ENCODE measurements at regions not wholly inside any gene's neighbourhood (a gene's known extent, or its start where the extent isn't known, plus 50 kb on each side); places are given as distances from the start of the nearest gene placed in this dataset.
A peak's percentile ranks its signal among the peaks of the same experiment; 100 is the strongest.

DNA sequence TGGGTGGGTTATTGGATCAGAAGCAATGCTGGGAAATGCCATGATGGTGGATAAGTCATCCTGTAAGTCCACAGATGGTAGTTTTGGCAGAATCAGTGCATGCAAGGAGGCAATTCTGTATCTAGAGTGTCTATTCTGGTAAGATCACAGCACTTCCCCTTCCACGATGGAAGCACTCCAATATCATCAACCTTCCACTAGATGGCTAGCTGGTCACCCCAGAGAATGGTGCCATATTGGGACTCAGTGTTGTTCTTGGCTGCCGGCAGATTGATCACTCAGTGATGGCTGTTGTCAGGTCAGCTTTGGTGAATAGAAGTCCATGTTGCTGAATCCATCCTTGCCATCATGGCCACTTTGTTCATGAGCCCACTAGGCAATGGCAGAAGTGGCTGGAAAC lies 553.5 kb downstream of the CSNK1G3 start:
- H3K4me3 ChIP-seq (ENCODE audit: control insufficient read depth in 2 of 3, extremely low read depth in 1 of 3, insufficient read depth in 2 of 3, low read depth in 1 of 3, low read length in 3 of 3): no peak overlapping the region
- dilution Hi-C loops (cut with MboI; ENCODE audit: extremely low pct_ligation_motif_present, low sequenced_read_pairs): no loop called here
- FAIRE-seq: no peak

GRCh38 chr5:124064956-124065355 lies 553.0 kb downstream of the CSNK1G3 start:
- no peak overlapping the region for H3K4me2 ChIP-seq (ENCODE audit: control insufficient read depth, extremely low read depth, insufficient read depth, low read depth, low read length)
- H3K4me3 ChIP-seq (ENCODE audit: control insufficient read depth in 2 of 3, extremely low read depth in 1 of 3, insufficient read depth in 2 of 3, low read depth in 1 of 3, low read length in 3 of 3): no peak overlapping the region
- no peaks in the 10 kb centered on the region for H3K27me3 ChIP-seq (ENCODE audit: control insufficient read depth, extremely low read depth, insufficient read depth, low read length)
- no peak overlapping the region for H3K27ac ChIP-seq (ENCODE audit: control insufficient read depth, insufficient read depth, low read length)
- H4K20me1 ChIP-seq (ENCODE audit: control insufficient read depth, extremely low read depth, insufficient read depth, low read length): no peaks in the 10 kb centered on the region
- H3K36me3 ChIP-seq (ENCODE audit: control insufficient read depth in 2 of 2, extremely low read depth in 1 of 2, insufficient read depth in 2 of 2, low read length in 2 of 2): no peaks in the 10 kb centered on the region
- no peaks in the 10 kb centered on the region for H3K4me1 ChIP-seq (ENCODE audit: control insufficient read depth, extremely low read depth, insufficient read depth, low read length)
- FAIRE-seq: no peak
- no peak overlapping the region for H3K9ac ChIP-seq (ENCODE audit: control insufficient read depth, extremely low read depth, insufficient read depth, low read length)
- H2AFZ ChIP-seq (ENCODE audit: control insufficient read depth, low read length): no peak overlapping the region
- H3K79me2 ChIP-seq (ENCODE audit: control insufficient read depth, insufficient read depth, low read length): no peaks in the 10 kb centered on the region
- DNase-seq (ENCODE audit: low read depth, low spot score): no peak
- no peaks in the 10 kb centered on the region for H3K9me3 ChIP-seq (ENCODE audit: control insufficient read depth, low read depth, low read length)
- TF ChIP-seq EZH2 (IDR thresholded peaks at IDR 0.05; ENCODE audit: low read length) (no peak), CTCF (optimal IDR thresholded peaks at IDR 0.05 in 1 of 3, IDR thresholded peaks at IDR 0.05 in 1 of 3, conservative IDR thresholded peaks at IDR 0.05 in 1 of 3; ENCODE audit: extremely low read depth in 1 of 3, insufficient read depth in 2 of 3, low read length in 3 of 3) (no peak)
- no peaks in the 10 kb centered on the region for H3K9me1 ChIP-seq (ENCODE audit: control insufficient read depth, extremely low read depth, insufficient read depth, low read length)
- dilution Hi-C loops (cut with MboI; ENCODE audit: extremely low pct_ligation_motif_present, low sequenced_read_pairs): no loop called here

More for the DNA sequence above, 553.5 kb downstream of the CSNK1G3 start:
- TF ChIP-seq CTCF (optimal IDR thresholded peaks at IDR 0.05 in 1 of 3, IDR thresholded peaks at IDR 0.05 in 1 of 3, conservative IDR thresholded peaks at IDR 0.05 in 1 of 3; ENCODE audit: extremely low read depth in 1 of 3, insufficient read depth in 2 of 3, low read length in 3 of 3) (peak in 2 of 3 experiments; percentile 15 to 41), EZH2 (IDR thresholded peaks at IDR 0.05; ENCODE audit: low read length) (no peak)
- no peak overlapping the region for H3K9ac ChIP-seq (ENCODE audit: control insufficient read depth, extremely low read depth, insufficient read depth, low read length)
- H3K9me3 ChIP-seq (ENCODE audit: control insufficient read depth, low read depth, low read length): no peaks in the 10 kb centered on the region
- H3K4me1 ChIP-seq (ENCODE audit: control insufficient read depth, extremely low read depth, insufficient read depth, low read length): no peaks in the 10 kb centered on the region
- no peaks in the 10 kb centered on the region for H3K9me1 ChIP-seq (ENCODE audit: control insufficient read depth, extremely low read depth, insufficient read depth, low read length)
- H3K79me2 ChIP-seq (ENCODE audit: control insufficient read depth, insufficient read depth, low read length): no peaks in the 10 kb centered on the region
- no peaks in the 10 kb centered on the region for H3K36me3 ChIP-seq (ENCODE audit: control insufficient read depth in 2 of 2, extremely low read depth in 1 of 2, insufficient read depth in 2 of 2, low read length in 2 of 2)
- no peaks in the 10 kb centered on the region for H3K27me3 ChIP-seq (ENCODE audit: control insufficient read depth, extremely low read depth, insufficient read depth, low read length)
- no peak overlapping the region for H3K4me2 ChIP-seq (ENCODE audit: control insufficient read depth, extremely low read depth, insufficient read depth, low read depth, low read length)
- no peak overlapping the region for H3K27ac ChIP-seq (ENCODE audit: control insufficient read depth, insufficient read depth, low read length)
- DNase-seq (ENCODE audit: low read depth, low spot score): no peak
- H2AFZ ChIP-seq (ENCODE audit: control insufficient read depth, low read length): no peak overlapping the region
- no peaks in the 10 kb centered on the region for H4K20me1 ChIP-seq (ENCODE audit: control insufficient read depth, extremely low read depth, insufficient read depth, low read length)

Data from keratinocyte (primary cell).